ENCODE measurements at regions not wholly inside any gene's neighbourhood (a gene's known extent, or its start where the extent isn't known, plus 50 kb on each side); places are given as distances from the start of the nearest gene placed in this dataset.

GRCh38 chr3:18575573-18575972 lies 150.4 kb upstream of the SATB1 start:
- TF ChIP-seq CTCF (optimal IDR thresholded peaks at IDR 0.05 in 1 of 3, IDR thresholded peaks at IDR 0.05 in 1 of 3, conservative IDR thresholded peaks at IDR 0.05 in 1 of 3; ENCODE audit: extremely low read depth in 1 of 3, insufficient read depth in 2 of 3, low read length in 3 of 3) = no peak
- TF ChIP-seq EZH2 (IDR thresholded peaks at IDR 0.05; ENCODE audit: low read length) = no peak

All from keratinocyte (primary cell).